Nephron progenitor cell (in vitro differentiated cells): ENCODE measurements at regions not wholly inside any gene's neighbourhood (a gene's known extent, or its start where the extent isn't known, plus 50 kb on each side); places are given as distances from the start of the nearest gene placed in this dataset.

Experiments
- DNase-seq: peaks from one replicate; pipeline ENCODE4 v3.0.0; 2021
- H3K27ac Mint-ChIP-seq: 2 replicates; pipeline ENCODE4 v1.8.0; 2021; ENCODE audit warnings: mild to moderate bottlenecking, moderate library complexity, mixed read lengths
- H3K27me3 Mint-ChIP-seq: 2 replicates; pipeline ENCODE4 v1.8.0; 2021; ENCODE audit warnings: mild to moderate bottlenecking, low read depth, mixed read lengths; ENCODE audit not compliant: poor library complexity
- H3K36me3 Mint-ChIP-seq: 2 replicates; pipeline ENCODE4 v1.8.0; 2021; ENCODE audit warnings: low read depth, mixed read lengths
- H3K4me1 Mint-ChIP-seq: 2 replicates; pipeline ENCODE4 v1.8.0; 2021; ENCODE audit warnings: mixed read lengths
- H3K4me3 Mint-ChIP-seq: 2 replicates; pipeline ENCODE4 v1.8.0; 2021; ENCODE audit warnings: mild to moderate bottlenecking, moderate library complexity, mixed read lengths
- H3K9me3 Mint-ChIP-seq: 2 replicates; pipeline ENCODE4 v1.8.0; 2021; ENCODE audit warnings: mild to moderate bottlenecking, moderate library complexity, mixed read lengths
- TF ChIP-seq, protein P1 (sequence below): fragments of 200-600 bp; sonication (generic); IDR thresholded peaks from 2 replicates; pipeline ENCODE4 v1.5.0; 2021; ENCODE audit warnings: antibody characterized with exemption

DNA sequence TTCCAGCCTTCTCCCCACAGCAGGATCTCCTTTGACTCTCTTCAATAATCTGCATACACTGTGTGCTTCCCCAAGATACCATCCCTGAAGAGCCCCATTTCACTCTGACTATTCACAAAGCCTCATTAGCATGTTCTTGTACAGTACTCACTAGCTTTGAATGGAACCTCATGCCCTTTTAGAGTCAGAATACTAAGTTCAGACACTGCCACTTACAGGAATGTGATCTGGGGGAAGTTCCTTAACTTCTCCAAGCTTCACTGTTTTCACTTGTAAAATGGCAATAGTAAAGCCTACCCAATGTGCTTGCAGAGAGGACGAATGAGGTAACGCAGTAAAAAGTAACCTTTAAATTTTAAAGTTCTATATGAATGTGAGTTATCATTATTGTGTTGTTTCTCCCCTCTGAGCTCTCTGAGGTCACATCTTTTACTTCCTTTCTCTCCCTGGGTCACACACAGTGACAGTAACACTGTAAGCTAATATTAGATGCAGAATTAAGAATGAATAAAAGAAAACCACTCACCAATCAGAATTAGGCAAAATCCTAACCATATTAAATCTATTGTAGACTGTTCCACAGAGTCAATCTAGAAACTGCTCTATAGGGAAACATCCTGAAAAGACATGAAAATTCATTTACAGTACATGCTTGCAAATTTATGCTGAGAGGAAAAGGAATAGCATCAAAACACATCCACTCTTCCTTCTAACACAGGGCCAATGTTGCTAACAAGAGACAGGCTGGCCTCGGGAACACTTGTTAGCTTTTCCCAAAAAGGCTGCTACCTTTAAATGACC is 64.2 kb upstream of the IL6 start:
- no peaks in the 10 kb centered on the region for H3K36me3 Mint-ChIP-seq
- H3K27ac Mint-ChIP-seq = no peak overlapping the region
- TF ChIP-seq, protein P1, sequence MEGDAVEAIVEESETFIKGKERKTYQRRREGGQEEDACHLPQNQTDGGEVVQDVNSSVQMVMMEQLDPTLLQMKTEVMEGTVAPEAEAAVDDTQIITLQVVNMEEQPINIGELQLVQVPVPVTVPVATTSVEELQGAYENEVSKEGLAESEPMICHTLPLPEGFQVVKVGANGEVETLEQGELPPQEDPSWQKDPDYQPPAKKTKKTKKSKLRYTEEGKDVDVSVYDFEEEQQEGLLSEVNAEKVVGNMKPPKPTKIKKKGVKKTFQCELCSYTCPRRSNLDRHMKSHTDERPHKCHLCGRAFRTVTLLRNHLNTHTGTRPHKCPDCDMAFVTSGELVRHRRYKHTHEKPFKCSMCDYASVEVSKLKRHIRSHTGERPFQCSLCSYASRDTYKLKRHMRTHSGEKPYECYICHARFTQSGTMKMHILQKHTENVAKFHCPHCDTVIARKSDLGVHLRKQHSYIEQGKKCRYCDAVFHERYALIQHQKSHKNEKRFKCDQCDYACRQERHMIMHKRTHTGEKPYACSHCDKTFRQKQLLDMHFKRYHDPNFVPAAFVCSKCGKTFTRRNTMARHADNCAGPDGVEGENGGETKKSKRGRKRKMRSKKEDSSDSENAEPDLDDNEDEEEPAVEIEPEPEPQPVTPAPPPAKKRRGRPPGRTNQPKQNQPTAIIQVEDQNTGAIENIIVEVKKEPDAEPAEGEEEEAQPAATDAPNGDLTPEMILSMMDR = no peak

DNA sequence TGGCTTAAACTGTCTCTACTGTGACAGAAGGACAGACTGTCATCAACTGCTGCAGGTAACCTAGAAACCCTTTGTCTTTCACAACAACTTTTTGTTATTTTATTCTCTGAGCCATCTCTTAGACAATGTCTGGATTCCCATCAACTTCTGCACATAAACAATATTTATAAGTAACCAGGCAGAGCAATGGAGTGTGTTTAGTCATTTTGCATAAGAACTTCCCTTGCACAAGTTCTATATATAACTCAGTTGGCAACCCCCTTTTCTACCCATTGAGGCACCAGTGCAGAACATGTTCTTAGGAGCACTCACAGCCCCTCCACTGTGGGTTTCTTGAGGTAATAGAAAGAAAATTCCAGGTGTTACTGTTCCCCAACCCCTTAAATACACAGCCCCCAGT is 65.0 kb upstream of the IL6 start:
- no peak for DNase-seq
- Mint-ChIP-seq H3K9me3 (peaks cover 10% of the 10 kb centered on the region), H3K27me3 (peaks cover 3% of the 10 kb centered on the region), H3K4me3 (no peak overlapping the region), H3K36me3 (no peaks in the 10 kb centered on the region), H3K27ac (no peak overlapping the region), H3K4me1 (peaks cover 5% of the 10 kb centered on the region)
- TF ChIP-seq, protein P1 = no peak

More for the DNA sequence above, 64.2 kb upstream of the IL6 start:
- Mint-ChIP-seq H3K27me3 (peaks cover 4% of the 10 kb centered on the region), H3K4me3 (no peak overlapping the region), H3K4me1 (peaks cover 5% of the 10 kb centered on the region), H3K9me3 (peaks cover 10% of the 10 kb centered on the region)
- no peak for DNase-seq

DNA sequence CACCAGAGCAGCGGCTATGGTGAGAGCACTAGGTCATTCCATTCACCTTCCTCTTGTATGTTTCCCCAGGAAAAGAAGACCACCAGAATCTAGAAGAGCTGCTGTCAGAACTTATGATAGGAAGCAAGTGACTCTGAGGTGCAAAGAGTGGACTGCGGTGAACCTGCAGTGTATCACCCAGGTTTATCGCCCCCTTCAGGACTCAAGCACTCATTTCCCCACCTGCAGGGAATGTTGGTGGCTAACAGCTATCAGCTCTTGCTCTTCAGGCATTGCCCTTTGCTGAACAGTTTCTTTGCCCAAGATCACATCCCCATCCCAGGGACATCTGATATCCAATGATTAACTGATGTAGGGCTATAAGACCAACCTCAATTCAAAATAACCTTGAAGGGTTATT is 66.3 kb upstream of the IL6 start:
- Mint-ChIP-seq H3K9me3 (peaks cover 7% of the 10 kb centered on the region), H3K27me3 (peaks cover 3% of the 10 kb centered on the region), H3K4me3 (no peak overlapping the region), H3K36me3 (no peaks in the 10 kb centered on the region), H3K27ac (no peak overlapping the region), H3K4me1 (peaks cover 5% of the 10 kb centered on the region)
- TF ChIP-seq, protein P1 = no peak
- DNase-seq = no peak

DNA sequence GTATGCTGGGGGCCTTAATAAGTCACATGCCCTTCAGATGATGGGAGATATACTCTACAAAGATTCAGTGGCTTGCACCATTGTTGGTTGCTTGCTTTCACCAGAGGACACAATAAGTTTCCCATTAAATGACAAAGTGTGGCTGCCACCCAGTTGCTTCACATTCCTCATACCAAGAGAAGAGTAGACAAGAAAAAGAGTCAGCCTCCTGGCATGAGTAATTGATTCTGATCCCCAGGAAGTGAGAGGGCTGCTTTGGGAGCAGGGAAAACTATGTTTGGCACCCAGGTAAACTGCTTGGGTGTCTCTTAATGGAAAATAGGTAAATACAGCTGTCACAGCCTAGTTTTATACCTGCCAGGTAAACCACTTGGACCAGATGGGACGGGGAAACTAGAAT is 66.7 kb upstream of the IL6 start:
- no peaks in the 10 kb centered on the region for H3K36me3 Mint-ChIP-seq
- TF ChIP-seq, protein P1 = no peak
- H3K9me3 Mint-ChIP-seq = peaks cover 6% of the 10 kb centered on the region
- H3K27ac Mint-ChIP-seq = no peak overlapping the region
- H3K4me1 Mint-ChIP-seq = peaks cover 5% of the 10 kb centered on the region
- H3K4me3 Mint-ChIP-seq = no peak overlapping the region
- H3K27me3 Mint-ChIP-seq = peaks cover 3% of the 10 kb centered on the region
- no peak for DNase-seq

DNA sequence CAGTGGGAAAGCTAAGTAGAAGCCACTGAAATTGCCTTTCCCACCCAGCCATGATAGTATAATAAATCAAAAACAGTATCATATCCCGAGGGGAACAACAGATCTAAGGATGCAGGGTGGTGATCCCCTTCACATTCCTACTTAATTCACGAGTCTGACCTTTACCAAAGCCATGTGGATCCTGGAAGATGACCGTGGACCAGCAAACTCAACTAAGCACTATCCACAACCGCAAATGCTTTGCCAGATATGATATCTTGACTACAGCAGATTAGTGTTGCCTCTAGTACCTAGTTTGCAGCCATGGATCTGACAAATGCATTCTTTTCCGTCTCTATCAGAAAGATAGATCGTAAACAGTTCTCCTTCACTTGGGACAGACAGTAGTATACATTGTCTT is 67.3 kb upstream of the IL6 start:
- TF ChIP-seq, protein P1 = no peak
- Mint-ChIP-seq H3K4me3 (no peak overlapping the region), H3K4me1 (peaks cover 3% of the 10 kb centered on the region), H3K9me3 (peaks cover 5% of the 10 kb centered on the region), H3K27me3 (peaks cover 3% of the 10 kb centered on the region), H3K27ac (no peak overlapping the region), H3K36me3 (no peaks in the 10 kb centered on the region)
- no peak for DNase-seq

DNA sequence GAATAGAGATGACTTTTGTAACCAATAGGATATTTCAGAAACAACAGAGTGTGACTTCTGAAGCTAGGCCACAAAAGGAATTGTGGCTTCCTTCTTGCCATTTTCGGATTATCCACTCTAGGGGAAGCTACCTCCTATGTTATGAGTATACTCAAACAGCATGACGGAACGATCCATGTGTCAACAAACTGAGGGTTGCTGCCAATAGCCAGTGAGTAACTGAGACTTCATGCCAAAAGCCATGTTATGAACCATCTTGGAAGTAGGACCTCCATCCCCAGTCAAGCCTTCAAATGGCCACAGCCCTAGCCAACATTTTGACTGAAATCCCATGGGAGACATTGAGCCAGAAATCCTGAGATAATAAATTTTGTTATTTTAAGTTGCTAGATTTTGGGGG is 69.0 kb upstream of the IL6 start:
- Mint-ChIP-seq H3K9me3 (no peaks in the 10 kb centered on the region), H3K4me3 (no peak overlapping the region), H3K36me3 (no peaks in the 10 kb centered on the region), H3K27me3 (peaks cover 3% of the 10 kb centered on the region), H3K4me1 (no peaks in the 10 kb centered on the region), H3K27ac (no peak overlapping the region)
- TF ChIP-seq, protein P1 = no peak
- no peak for DNase-seq
